Left ventricle myocardium superior (tissue), 1 donor: ENCODE measurements at regions not wholly inside any gene's neighbourhood (a gene's known extent, or its start where the extent isn't known, plus 50 kb on each side); places are given as distances from the start of the nearest gene placed in this dataset.
A peak's percentile ranks its signal among the peaks of the same experiment; 100 is the strongest.

Source experiments
- ATAC-seq: fragments of 200-7000 bp; cut with Tn5 transposase; one replicate; pipeline ENCODE4 v1.9.1; 2020; ENCODE audit warnings: mild to moderate bottlenecking, moderate library complexity
- DNase-seq: peaks from one replicate; pipeline ENCODE4 v3.0.0-alpha.2; 2020
- intact Hi-C: fragments of 100-400 bp; cut with micrococcal nuclease; formaldehyde crosslinking; loops from one replicate; pipeline ENCODE4 v1.11.0; 2022
- donor health status: DM: no; HTN: yes; CAD: no; lungs with severe emphysema.

- intact Hi-C loops = no loop called here
- DNase-seq (no peak), ATAC-seq (no peak)
Measured at GRCh38 chr10:124225029-124225466, 131.7 kb upstream of the CHST15 start.

DNA sequence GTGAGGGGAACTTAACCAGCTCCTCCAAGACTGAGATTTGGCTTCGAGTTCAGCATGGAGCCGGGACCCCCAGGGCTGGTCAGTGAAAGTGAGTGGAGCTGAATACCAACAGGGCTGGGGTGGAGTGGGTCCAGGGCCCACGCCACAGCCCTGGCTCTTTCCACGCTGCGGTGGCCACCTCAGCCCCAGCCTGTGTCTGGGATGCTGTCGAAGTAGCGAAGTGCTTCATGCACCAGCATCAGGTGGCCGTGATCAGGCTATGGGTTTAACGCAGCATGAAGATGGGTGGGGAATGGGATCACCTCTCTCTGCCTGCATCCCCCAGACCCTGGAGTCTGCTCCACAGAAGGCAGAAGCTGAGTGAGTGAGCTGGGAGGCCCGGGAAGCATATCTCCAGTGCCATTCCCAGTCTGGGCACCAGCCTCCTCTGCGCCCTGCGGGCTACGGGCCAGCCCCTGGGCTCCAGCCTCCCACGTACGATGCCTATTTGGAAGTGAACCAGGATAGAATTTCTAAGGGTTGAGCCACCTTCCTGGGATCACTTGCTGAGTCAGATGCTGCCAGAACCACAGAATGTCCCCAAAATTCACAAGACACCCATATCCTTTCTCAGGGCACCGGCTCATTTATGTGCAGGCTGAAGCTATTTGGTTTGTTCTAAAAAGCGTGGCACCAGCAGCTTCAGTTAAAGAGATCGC, 131.1 kb upstream of the CHST15 start:
- DNase-seq (no peak), ATAC-seq (no peak)
- intact Hi-C loops = no loop called here

DNA sequence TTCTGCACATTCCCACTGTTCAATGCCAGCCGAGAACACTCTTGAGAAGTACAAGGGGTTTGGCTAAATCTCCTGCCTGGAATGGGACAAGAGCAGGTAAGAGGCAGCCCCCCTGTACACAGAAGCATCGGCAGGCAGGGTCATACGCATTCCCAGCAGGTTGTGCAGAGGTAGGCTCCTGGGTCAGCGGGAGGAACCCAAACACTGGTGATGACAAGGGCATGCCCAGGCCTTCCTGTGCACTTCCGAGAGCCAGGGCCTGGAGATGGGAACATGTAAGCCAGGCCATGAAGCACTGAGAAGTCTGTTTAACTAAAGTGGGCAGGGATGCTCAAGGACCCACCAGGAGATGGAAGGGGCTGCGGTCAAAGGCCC, 130.3 kb upstream of the CHST15 start:
- intact Hi-C loops = no loop called here
- no peak for ATAC-seq
- DNase-seq = no peak

DNA sequence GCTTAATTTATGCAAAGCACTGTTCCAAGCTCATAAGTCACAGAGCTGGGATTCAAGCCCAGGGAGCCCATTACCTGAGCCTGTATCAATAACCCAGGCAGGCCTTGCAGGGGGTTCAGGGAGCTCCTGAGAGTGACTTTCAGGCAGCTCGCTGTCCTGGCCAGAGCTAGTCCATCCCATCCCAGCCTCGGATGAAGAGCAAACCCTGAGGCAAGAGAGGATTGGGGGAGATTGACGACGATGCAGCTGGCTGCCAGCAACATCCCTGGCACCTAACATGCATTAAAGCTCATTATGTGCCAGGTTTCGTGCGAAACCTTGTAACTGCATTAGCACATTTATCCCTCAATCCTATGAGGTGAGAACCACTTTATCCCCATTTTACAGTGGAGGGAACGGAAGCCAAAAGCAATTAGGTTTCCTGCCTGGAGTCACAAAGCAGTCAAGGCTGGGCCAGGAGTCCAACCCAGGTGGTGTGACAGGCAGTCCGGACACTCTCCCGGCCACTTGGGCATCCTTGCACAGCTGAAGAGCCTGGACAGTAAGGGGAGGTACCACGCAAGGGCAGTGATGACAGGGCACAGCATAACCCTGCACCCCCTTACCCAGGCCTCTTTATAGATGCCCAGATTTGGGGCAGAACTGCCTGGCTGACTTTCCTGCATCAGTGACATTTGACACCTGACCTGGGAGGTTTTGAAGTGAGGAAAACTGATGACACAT, 129.8 kb upstream of the CHST15 start:
- DNase-seq = no peak
- ATAC-seq = no peak
- intact Hi-C loops = no loop called here

- DNase-seq (no peak), ATAC-seq (no peak)
- intact Hi-C loops = no loop called here
Measured at GRCh38 chr10:124222318-124222987, 129.1 kb upstream of the CHST15 start.

GRCh38 chr10:124221356-124222317, 128.2 kb upstream of the CHST15 start:
- ATAC-seq (peak; percentile 46), DNase-seq (no peak)
- intact Hi-C loops = no loop called here

GRCh38 chr10:124220971-124221355, 127.6 kb upstream of the CHST15 start:
- intact Hi-C loops = no loop called here

DNA sequence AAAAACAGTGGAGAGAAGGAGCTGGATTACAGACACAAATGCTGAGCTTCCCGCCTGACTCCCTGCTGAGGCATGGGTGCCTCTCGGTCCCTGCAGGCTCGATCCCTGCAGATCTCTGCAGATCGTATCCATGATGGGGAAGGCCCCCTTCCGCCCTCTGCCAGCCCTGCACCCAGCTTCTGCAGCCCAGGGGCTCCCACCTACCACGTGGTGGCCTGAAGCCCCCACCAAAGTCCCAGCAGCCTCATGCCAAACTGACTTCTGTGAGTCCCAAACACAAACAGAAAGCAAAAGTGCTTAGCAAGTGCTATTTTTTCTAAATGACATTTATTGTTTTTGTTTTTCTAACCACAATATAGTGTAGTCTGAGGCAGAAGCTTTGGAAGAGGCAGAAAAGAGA, 127.1 kb upstream of the CHST15 start:
- ATAC-seq (no peak), DNase-seq (no peak)
- intact Hi-C loops = no loop called here

More at GRCh38 chr10:124220971-124221355, 127.6 kb upstream of the CHST15 start:
- peak; percentile 20 for ATAC-seq
- DNase-seq = no peak

DNA sequence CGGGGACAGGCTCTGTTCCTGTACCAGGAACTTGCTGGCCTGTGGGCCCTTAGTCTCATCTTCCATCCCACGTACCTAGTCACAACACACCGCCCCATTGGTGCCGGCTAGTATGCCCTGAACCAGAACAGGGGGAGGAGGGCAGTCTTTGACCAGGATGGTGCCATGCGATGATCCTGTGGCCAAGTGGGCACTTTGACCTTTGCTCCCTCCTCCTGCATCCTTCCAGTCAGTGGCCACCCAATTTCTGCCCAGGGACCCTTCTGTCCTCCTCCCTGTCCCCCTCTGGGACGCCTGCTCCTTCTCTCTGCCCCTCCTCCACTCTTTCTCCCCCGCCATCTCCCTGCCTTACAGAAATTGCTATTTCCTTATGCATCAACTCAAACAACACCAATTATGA, 126.3 kb upstream of the CHST15 start:
- no peak for ATAC-seq
- intact Hi-C loops = no loop called here
- DNase-seq = no peak

- DNase-seq (no peak), ATAC-seq (no peak)
- intact Hi-C loops = no loop called here
Measured at GRCh38 chr10:124219062-124219461, 125.7 kb upstream of the CHST15 start.

- DNase-seq = no peak
- intact Hi-C loops = no loop called here
- ATAC-seq = no peak
Measured at GRCh38 chr10:124217906-124218804, 124.8 kb upstream of the CHST15 start.

DNA sequence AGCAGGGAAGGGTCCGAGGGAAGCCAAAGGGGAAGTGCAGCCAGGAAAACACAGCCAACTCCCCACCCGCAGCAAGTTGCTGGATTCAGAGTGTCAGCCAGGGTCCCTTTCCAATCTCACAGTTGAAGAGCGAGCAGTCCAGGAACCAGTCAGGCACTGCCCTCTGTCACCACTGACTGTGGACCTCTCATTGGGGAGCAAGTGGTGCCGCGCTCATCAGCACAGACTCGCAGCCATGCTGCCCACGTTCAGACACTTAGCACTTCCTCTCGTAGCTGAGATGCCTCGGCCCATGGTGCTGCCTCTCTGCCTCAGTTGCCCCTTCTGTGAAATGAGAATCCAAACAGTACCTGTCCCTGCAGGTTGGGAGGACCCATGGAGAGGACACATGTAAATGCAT, 123.6 kb upstream of the CHST15 start:
- no peak for ATAC-seq
- intact Hi-C loops = no loop called here
- DNase-seq = no peak

- ATAC-seq = no peak
- DNase-seq = no peak
- intact Hi-C loops = no loop called here
Measured at GRCh38 chr10:124214610-124215375, 121.4 kb upstream of the CHST15 start.

- ATAC-seq (no peak), DNase-seq (no peak)
- intact Hi-C loops = no loop called here
Measured at GRCh38 chr10:124213899-124214510, 120.6 kb upstream of the CHST15 start.

- no peak for ATAC-seq
- DNase-seq = no peak
- intact Hi-C loops = no loop called here
Measured at GRCh38 chr10:124213471-124213870, 120.1 kb upstream of the CHST15 start.

- intact Hi-C loops = no loop called here
- ATAC-seq (no peak), DNase-seq (no peak)
Measured at GRCh38 chr10:124212702-124213101, 119.3 kb upstream of the CHST15 start.

DNA sequence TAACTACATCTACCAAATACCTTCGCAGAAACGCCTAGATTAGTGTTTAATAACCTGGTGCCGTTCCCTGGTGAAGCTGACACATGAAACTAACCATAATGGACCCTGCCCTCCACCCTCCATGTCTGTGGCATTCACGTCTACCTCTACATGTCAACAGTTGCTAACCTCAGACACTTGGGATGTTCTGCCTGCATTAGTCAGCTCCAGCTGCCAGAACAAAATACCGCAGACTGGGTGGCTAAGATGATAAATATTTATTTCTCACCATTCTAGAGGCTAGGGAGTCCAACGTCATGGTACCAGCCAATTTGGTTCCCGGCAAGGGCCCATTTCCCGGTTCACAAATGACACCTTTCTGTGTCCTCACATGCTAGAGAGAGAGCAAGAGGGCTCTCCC, 118.5 kb upstream of the CHST15 start:
- intact Hi-C loops = no loop called here
- DNase-seq (no peak), ATAC-seq (no peak)
